Liver (tissue), 3 donors: ENCODE measurements at regions not wholly inside any gene's neighbourhood (a gene's known extent, or its start where the extent isn't known, plus 50 kb on each side); places are given as distances from the start of the nearest gene placed in this dataset.

Experiments
- EGR1 ChIP-seq, 2 donors: IDR thresholded peaks; 2 replicates each; pipeline ENCODE4 v1.6.1; 2016 to 2018; ENCODE audit warnings: antibody characterized with exemption in 2 of 2, low read depth in 2 of 2
- GABPA ChIP-seq, 2 donors: IDR thresholded peaks in 1 of 2; conservative IDR thresholded peaks in 1 of 2; 2 replicates each; pipeline ENCODE4 v1.6.1; 2016; ENCODE audit warnings: antibody characterized with exemption in 2 of 2, mild to moderate bottlenecking in 1 of 2, moderate library complexity in 1 of 2
- JUND ChIP-seq, 2 donors: IDR thresholded peaks; 2 replicates each; pipeline ENCODE4 v1.6.1; 2016; ENCODE audit warnings: antibody characterized with exemption in 2 of 2
- RAD21 ChIP-seq, 2 donors: IDR thresholded peaks; 2 replicates each; pipeline ENCODE4 v1.6.1; 2016; ENCODE audit warnings: antibody characterized with exemption in 2 of 2, mild to moderate bottlenecking in 2 of 2
- RXRA ChIP-seq, 2 donors: IDR thresholded peaks; 2 replicates each; pipeline ENCODE4 v1.6.1; 2017 to 2018; ENCODE audit warnings: antibody characterized with exemption in 2 of 2, mild to moderate bottlenecking in 1 of 2
- TAF1 ChIP-seq: conservative IDR thresholded peaks from 2 replicates; pipeline ENCODE4 v1.6.1; 2016; ENCODE audit warnings: antibody characterized with exemption, mild to moderate bottlenecking
- YY1 ChIP-seq: IDR thresholded peaks from 2 replicates; pipeline ENCODE4 v1.6.1; 2016; ENCODE audit warnings: antibody characterized with exemption, mild to moderate bottlenecking
- TF ChIP-seq, protein P1 (sequence below): fragments of 150-350 bp; IDR thresholded peaks from 2 replicates; pipeline ENCODE4 v1.5.1; 2017; ENCODE audit warnings: improper control_type of control experiment, low read depth, low read length; ENCODE audit not compliant: missing input control
- TF ChIP-seq, protein P2 (sequence below): IDR thresholded peaks from 2 replicates; pipeline ENCODE4 v1.6.1; 2016; ENCODE audit warnings: antibody characterized with exemption
- TF ChIP-seq, protein P3 (sequence below): IDR thresholded peaks from 2 replicates; pipeline ENCODE4 v1.6.1; 2016; ENCODE audit warnings: antibody characterized with exemption, mild to moderate bottlenecking
- TF ChIP-seq, protein P4 (sequence below): IDR thresholded peaks from 2 replicates; pipeline ENCODE4 v1.6.1; 2016; ENCODE audit warnings: antibody characterized with exemption
- donor health status: healthy.
- donor health status: healthy.

DNA sequence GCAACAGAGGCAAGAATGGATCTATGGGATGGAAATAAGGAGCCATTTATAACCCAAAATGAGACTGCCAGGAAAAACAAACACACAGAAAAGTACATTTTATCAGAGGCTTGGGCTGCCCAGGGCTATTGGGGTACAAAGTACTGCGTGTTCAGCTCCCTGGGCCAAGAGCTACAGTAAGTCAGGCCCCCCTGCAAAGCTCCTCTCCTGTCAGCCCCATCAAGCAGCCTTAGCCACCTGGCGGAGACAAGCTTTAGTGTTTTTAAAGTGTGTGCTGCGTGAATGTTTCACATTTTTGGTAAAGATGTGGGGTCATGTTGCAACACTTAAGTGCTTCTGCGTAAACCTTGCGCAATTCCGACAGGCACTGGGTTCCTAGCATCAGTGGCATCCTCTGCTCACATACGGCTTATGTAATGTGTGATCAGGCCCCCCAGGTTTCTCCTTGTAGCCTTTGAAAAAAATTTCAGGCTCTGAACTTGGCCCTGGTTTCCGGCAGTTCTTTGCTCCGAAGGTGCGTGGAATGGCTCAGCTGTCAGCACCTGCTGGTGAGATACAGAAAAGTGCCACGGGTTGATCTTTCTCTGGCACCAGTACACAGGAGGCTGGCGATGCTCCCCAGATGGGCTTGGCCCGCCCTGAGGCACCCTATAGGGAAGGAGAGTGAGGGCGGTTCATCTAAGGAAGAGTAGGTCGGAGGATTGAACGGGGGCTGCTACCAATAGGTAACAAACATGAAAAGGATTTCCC, 198.7 kb upstream of the EEA1 start:
- TF ChIP-seq, protein P1, sequence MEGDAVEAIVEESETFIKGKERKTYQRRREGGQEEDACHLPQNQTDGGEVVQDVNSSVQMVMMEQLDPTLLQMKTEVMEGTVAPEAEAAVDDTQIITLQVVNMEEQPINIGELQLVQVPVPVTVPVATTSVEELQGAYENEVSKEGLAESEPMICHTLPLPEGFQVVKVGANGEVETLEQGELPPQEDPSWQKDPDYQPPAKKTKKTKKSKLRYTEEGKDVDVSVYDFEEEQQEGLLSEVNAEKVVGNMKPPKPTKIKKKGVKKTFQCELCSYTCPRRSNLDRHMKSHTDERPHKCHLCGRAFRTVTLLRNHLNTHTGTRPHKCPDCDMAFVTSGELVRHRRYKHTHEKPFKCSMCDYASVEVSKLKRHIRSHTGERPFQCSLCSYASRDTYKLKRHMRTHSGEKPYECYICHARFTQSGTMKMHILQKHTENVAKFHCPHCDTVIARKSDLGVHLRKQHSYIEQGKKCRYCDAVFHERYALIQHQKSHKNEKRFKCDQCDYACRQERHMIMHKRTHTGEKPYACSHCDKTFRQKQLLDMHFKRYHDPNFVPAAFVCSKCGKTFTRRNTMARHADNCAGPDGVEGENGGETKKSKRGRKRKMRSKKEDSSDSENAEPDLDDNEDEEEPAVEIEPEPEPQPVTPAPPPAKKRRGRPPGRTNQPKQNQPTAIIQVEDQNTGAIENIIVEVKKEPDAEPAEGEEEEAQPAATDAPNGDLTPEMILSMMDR = peak; percentile 52
- TF ChIP-seq, protein P2, sequence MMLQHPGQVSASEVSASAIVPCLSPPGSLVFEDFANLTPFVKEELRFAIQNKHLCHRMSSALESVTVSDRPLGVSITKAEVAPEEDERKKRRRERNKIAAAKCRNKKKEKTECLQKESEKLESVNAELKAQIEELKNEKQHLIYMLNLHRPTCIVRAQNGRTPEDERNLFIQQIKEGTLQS = no peak
- TF ChIP-seq GABPA (IDR thresholded peaks at IDR 0.05 in 1 of 2, conservative IDR thresholded peaks at IDR 0.05 in 1 of 2) (peak in 1 of 2 donors; percentile 12), EGR1 (IDR thresholded peaks at IDR 0.05; ENCODE audit: low read depth in 2 of 2) (peak in 1 of 2 donors; percentile 68), TAF1 (no peak), JUND (IDR thresholded peaks at IDR 0.05) (peak; percentile 36 to 40), RAD21 (IDR thresholded peaks at IDR 0.05) (peak; percentile 62 to 88), YY1 (peak; percentile 83), RXRA (IDR thresholded peaks at IDR 0.05) (peak; percentile 70 to 84)
- TF ChIP-seq, protein P3, sequence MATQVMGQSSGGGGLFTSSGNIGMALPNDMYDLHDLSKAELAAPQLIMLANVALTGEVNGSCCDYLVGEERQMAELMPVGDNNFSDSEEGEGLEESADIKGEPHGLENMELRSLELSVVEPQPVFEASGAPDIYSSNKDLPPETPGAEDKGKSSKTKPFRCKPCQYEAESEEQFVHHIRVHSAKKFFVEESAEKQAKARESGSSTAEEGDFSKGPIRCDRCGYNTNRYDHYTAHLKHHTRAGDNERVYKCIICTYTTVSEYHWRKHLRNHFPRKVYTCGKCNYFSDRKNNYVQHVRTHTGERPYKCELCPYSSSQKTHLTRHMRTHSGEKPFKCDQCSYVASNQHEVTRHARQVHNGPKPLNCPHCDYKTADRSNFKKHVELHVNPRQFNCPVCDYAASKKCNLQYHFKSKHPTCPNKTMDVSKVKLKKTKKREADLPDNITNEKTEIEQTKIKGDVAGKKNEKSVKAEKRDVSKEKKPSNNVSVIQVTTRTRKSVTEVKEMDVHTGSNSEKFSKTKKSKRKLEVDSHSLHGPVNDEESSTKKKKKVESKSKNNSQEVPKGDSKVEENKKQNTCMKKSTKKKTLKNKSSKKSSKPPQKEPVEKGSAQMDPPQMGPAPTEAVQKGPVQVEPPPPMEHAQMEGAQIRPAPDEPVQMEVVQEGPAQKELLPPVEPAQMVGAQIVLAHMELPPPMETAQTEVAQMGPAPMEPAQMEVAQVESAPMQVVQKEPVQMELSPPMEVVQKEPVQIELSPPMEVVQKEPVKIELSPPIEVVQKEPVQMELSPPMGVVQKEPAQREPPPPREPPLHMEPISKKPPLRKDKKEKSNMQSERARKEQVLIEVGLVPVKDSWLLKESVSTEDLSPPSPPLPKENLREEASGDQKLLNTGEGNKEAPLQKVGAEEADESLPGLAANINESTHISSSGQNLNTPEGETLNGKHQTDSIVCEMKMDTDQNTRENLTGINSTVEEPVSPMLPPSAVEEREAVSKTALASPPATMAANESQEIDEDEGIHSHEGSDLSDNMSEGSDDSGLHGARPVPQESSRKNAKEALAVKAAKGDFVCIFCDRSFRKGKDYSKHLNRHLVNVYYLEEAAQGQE = peak; percentile 11
- TF ChIP-seq, protein P4, sequence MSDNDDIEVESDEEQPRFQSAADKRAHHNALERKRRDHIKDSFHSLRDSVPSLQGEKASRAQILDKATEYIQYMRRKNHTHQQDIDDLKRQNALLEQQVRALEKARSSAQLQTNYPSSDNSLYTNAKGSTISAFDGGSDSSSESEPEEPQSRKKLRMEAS = peak; percentile 71
